Stomach (tissue), 8 donors: ENCODE measurements at regions not wholly inside any gene's neighbourhood (a gene's known extent, or its start where the extent isn't known, plus 50 kb on each side); places are given as distances from the start of the nearest gene placed in this dataset.
A peak's percentile ranks its signal among the peaks of the same experiment; 100 is the strongest.

Experiments used
- DNase-seq, 2 donors: peaks; one replicate each; pipeline versions ENCODE4 v3.0.0 to v3.0.0-alpha.2; 2013 to 2019
- H3K27ac ChIP-seq, 5 donors: fragments of 200-600 bp in 4 of 5; sonication (generic) in 4 of 5; one replicate each; pipeline ENCODE4 v1.5.1; 2013 to 2019; ENCODE audit warnings: mild to moderate bottlenecking in 1 of 5, moderate library complexity in 1 of 5
- H3K27me3 ChIP-seq, 3 donors: fragments of 200-600 bp; sonication (generic); one replicate each; pipeline ENCODE4 v1.5.1; 2017 to 2019; ENCODE audit warnings: mixed run types in 1 of 3
- H3K36me3 ChIP-seq, 4 donors: fragments of 200-600 bp; sonication (generic); 1 replicate in 3 of 4; 2 replicates in 1 of 4; pipeline ENCODE4 v1.5.1; 2016 to 2019
- H3K4me1 ChIP-seq, 4 donors: fragments of 200-600 bp; sonication (generic); one replicate each; pipeline ENCODE4 v1.5.1; 2016 to 2019
- H3K4me3 ChIP-seq, 4 donors: fragments of 200-600 bp; sonication (generic) in 3 of 4; one replicate each; pipeline ENCODE4 v1.5.1; 2016 to 2019; ENCODE audit warnings: mild to moderate bottlenecking in 1 of 4
- H3K9me3 ChIP-seq, 4 donors: fragments of 200-600 bp; sonication (generic); one replicate each; pipeline ENCODE4 v1.5.1; 2016 to 2019
- CTCF ChIP-seq, 7 experiments: fragments of 450-650 bp in 4 of 7; fragments of 200-600 bp in 3 of 7; sonication (generic) in 3 of 7; IDR thresholded peaks; one replicate each; pipeline ENCODE4 v1.5.1; 2016 to 2019; ENCODE audit warnings: antibody characterized with exemption in 7 of 7, control low read depth in 2 of 7, mild to moderate bottlenecking in 1 of 7
- EP300 ChIP-seq: sonication (generic); formaldehyde crosslinking; IDR thresholded peaks from one replicate; pipeline ENCODE4 v1.6.1; 2017; ENCODE audit warnings: antibody characterized with exemption
- POLR2A ChIP-seq, 4 donors: fragments of 450-650 bp; IDR thresholded peaks; one replicate each; pipeline ENCODE4 v1.6.1; 2016; ENCODE audit warnings: antibody characterized with exemption in 4 of 4, control low read depth in 2 of 4, mild to moderate bottlenecking in 1 of 4, moderate library complexity in 1 of 4
- POLR2AphosphoS5 ChIP-seq, 3 donors: sonication (generic); formaldehyde crosslinking; IDR thresholded peaks; one replicate each; pipeline ENCODE4 v1.6.1; 2016; ENCODE audit warnings: antibody characterized with exemption in 3 of 3
- WGBS, 5 donors: extraction: QIAGEN DNeasy Blood & Tissue Kit in 3 of 5; methylation state at CpG; one replicate each; pipeline versions ENCODE4 v1.1.5 to v1.1.7; 2013 to 2018; 5-methylcytosine and 5-hydroxymethylcytosine counted together
- intact Hi-C: fragments of 100-400 bp; cut with DNase I; formaldehyde crosslinking; loops from one replicate; pipeline ENCODE4 v1.15.1; 2023; ENCODE audit warnings: low total_unique reads
- donor health status: healthy with polysubstance abuse.
- donor health status: Bipolar disorder and iron deficiency.
- donor health status: healthy.

GRCh38 chr5:31097851-31098250 lies 95.6 kb upstream of the CDH6 start:
- intact Hi-C loops = no loop called here
- no peak overlapping the region for H3K27ac ChIP-seq
- no peaks in the 10 kb centered on the region for H3K36me3 ChIP-seq
- H3K9me3 ChIP-seq = no peaks in the 10 kb centered on the region
- H3K27me3 ChIP-seq = no peaks in the 10 kb centered on the region
- peaks cover 0 to 4% (median 0%) of the 10 kb centered on the region in 4 donors for H3K4me1 ChIP-seq
- no peak for TF ChIP-seq CTCF (IDR thresholded peaks at IDR 0.05)
- TF ChIP-seq EP300 = no peak
- no peak for TF ChIP-seq POLR2AphosphoS5 (IDR thresholded peaks at IDR 0.05)
- no peak for TF ChIP-seq POLR2A (IDR thresholded peaks at IDR 0.05)
- no peak for DNase-seq
- no peak overlapping the region for H3K4me3 ChIP-seq

- no peak for TF ChIP-seq POLR2A (IDR thresholded peaks at IDR 0.05)
- TF ChIP-seq EP300 = no peak
- no peak for TF ChIP-seq CTCF (IDR thresholded peaks at IDR 0.05)
- no peak overlapping the region for H3K27ac ChIP-seq
- DNase-seq = peak in 1 of 2 donors; percentile 7
- WGBS, 5 donors = 51 to 57% (median 53%) methylated on average over 5 of the region's 5 CpGs
- no peaks in the 10 kb centered on the region for H3K36me3 ChIP-seq
- H3K4me3 ChIP-seq = no peak overlapping the region
- H3K9me3 ChIP-seq = no peaks in the 10 kb centered on the region
- peaks cover 0 to 4% (median 0%) of the 10 kb centered on the region in 4 donors for H3K4me1 ChIP-seq
- intact Hi-C loops = no loop called here
- no peaks in the 10 kb centered on the region for H3K27me3 ChIP-seq
Measured at GRCh38 chr5:31096238-31096865, 97.1 kb upstream of the CDH6 start.

DNA sequence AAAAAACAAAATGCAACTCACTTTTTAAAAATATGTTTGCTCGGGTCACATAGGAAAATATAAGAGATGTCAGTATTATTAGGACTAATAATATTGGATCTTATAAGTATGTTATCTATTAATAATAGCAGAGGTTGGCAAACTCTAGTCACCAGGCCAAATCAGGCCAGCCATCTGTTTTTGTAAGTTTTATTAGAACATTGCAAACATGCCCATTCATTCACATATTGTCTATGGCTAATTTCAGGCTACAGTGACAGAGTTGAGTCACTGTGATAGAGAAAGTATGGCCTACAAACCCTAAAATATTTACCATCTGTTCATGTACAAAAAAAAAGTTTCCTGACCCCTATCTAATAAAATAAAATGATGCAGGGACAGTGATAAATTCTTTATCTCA lies 97.7 kb upstream of the CDH6 start:
- H3K9me3 ChIP-seq = no peaks in the 10 kb centered on the region
- WGBS, 5 donors = 84 to 96% (median 91%) methylated on average over 1 of the region's 1 CpG
- DNase-seq = no peak
- TF ChIP-seq POLR2A (IDR thresholded peaks at IDR 0.05) = no peak
- no peak for TF ChIP-seq CTCF (IDR thresholded peaks at IDR 0.05)
- TF ChIP-seq EP300 = no peak
- TF ChIP-seq POLR2AphosphoS5 (IDR thresholded peaks at IDR 0.05) = no peak
- H3K27ac ChIP-seq = no peak overlapping the region
- H3K4me3 ChIP-seq = no peak overlapping the region
- peaks cover 0 to 4% (median 0%) of the 10 kb centered on the region in 4 donors for H3K4me1 ChIP-seq
- intact Hi-C loops = no loop called here
- no peaks in the 10 kb centered on the region for H3K27me3 ChIP-seq
- no peaks in the 10 kb centered on the region for H3K36me3 ChIP-seq

DNA sequence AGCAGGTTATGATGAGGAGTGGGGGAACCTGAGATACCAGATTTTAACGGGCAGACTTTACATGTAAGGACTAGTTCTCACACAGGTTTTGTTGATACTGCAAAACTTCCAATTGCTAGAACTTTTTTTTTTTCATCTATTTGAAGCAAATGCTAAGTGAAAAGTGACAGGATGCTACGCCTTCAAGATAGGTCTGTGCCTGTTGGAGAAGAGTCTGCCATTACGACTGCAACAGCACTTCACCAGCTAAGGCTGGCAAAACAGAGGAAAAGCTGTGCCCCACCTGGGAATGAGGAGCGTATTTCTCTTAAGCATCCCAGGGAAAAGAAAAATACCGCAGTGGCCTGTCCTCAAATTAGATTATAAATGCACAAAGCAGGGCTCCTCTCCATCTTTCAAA lies 102.0 kb upstream of the CDH6 start:
- intact Hi-C loops = no loop called here
- no peak for DNase-seq
- 85 to 91% (median 89%) methylated on average over 5 of the region's 5 CpGs for WGBS, 5 donors
- Histone ChIP-seq H3K4me3 (no peak overlapping the region), H3K27ac (no peak overlapping the region), H3K9me3 (no peaks in the 10 kb centered on the region), H3K36me3 (no peaks in the 10 kb centered on the region), H3K27me3 (no peaks in the 10 kb centered on the region), H3K4me1 (peaks cover 0 to 1% (median 0%) of the 10 kb centered on the region in 4 donors)
- TF ChIP-seq CTCF (IDR thresholded peaks at IDR 0.05) (no peak), POLR2A (IDR thresholded peaks at IDR 0.05) (no peak), EP300 (no peak), POLR2AphosphoS5 (IDR thresholded peaks at IDR 0.05) (no peak)
